Heart left ventricle (tissue), 13 donors: ENCODE measurements at regions not wholly inside any gene's neighbourhood (a gene's known extent, or its start where the extent isn't known, plus 50 kb on each side); places are given as distances from the start of the nearest gene placed in this dataset.

Experiments
- POLR2A ChIP-seq, 2 donors: fragments of 450-650 bp; IDR thresholded peaks; one replicate each; pipeline ENCODE4 v1.6.1; 2017; ENCODE audit warnings: antibody characterized with exemption in 2 of 2, mild to moderate bottlenecking in 2 of 2, moderate library complexity in 2 of 2
- TF ChIP-seq, protein P1 (sequence below), 12 donors: fragments of 200-600 bp; sonication (generic) in 4 of 12; IDR thresholded peaks; one replicate each; pipeline versions ENCODE4 v1.5.0 to v1.8.0; 2018 to 2022; ENCODE audit warnings: antibody characterized with exemption in 12 of 12, mild to moderate bottlenecking in 5 of 12
- donor health status: ischemic (EF 13 %, LVEDD 7.1; RV severe dilation, severe dysfunction).
- donor health status: DM: no; HTN: yes; CAD: no.
- donor health status: DM: no; HTN: no; CAD: no.
- donor health status: ischemic (EF 25% LVEDD 6.9; RV normal size, moderate dysfunction).
- donor health status: ischemic (EF 25% LVEDD 5.7; RV mildly dilated, moderate dysfunction).
- donor health status: ischemic (EF 35%, LVEDD 5.7; RV mildly dilated, moderate dysfunction).
- donor health status: nonischemic (EF 11% LVEDD 7.7; RV severe dilation, severe dysfunction).
- donor health status: DM: yes; HTN: yes; CAD: no.
- donor health status: PGD.
- donor health status: ischemic (EF 29% LVEDD 5.4; RV normal size, mild dysfunction).
- donor health status: nonischemic (EF 23%, LVEDD 6.1; RV moderate dilation, normal function).

DNA sequence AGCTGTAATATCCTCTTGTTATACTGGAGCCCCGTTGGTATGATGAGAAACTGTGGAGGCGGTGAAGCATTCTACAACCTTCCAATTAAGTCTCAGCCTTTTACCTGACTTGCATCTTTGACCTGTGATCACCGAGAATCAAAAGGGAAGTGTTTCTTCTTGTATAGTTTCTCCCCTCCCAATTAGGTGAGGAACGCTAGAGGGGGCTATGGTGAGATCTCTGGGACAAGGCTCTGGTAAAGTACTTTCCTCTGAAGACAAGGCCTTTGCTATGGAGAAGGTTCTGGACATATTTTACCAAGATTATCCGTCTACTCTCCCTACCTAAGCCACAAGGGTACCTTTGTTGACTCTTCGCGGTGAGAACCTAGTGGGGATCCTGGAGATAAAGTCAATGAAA, 111.3 kb downstream of the CBLL2 start:
- TF ChIP-seq, protein P1, sequence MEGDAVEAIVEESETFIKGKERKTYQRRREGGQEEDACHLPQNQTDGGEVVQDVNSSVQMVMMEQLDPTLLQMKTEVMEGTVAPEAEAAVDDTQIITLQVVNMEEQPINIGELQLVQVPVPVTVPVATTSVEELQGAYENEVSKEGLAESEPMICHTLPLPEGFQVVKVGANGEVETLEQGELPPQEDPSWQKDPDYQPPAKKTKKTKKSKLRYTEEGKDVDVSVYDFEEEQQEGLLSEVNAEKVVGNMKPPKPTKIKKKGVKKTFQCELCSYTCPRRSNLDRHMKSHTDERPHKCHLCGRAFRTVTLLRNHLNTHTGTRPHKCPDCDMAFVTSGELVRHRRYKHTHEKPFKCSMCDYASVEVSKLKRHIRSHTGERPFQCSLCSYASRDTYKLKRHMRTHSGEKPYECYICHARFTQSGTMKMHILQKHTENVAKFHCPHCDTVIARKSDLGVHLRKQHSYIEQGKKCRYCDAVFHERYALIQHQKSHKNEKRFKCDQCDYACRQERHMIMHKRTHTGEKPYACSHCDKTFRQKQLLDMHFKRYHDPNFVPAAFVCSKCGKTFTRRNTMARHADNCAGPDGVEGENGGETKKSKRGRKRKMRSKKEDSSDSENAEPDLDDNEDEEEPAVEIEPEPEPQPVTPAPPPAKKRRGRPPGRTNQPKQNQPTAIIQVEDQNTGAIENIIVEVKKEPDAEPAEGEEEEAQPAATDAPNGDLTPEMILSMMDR (IDR thresholded peaks at IDR 0.05): no peak
- TF ChIP-seq POLR2A (IDR thresholded peaks at IDR 0.05): no peak
